ENCODE measurements at regions not wholly inside any gene's neighbourhood (a gene's known extent, or its start where the extent isn't known, plus 50 kb on each side); places are given as distances from the start of the nearest gene placed in this dataset.

DNA sequence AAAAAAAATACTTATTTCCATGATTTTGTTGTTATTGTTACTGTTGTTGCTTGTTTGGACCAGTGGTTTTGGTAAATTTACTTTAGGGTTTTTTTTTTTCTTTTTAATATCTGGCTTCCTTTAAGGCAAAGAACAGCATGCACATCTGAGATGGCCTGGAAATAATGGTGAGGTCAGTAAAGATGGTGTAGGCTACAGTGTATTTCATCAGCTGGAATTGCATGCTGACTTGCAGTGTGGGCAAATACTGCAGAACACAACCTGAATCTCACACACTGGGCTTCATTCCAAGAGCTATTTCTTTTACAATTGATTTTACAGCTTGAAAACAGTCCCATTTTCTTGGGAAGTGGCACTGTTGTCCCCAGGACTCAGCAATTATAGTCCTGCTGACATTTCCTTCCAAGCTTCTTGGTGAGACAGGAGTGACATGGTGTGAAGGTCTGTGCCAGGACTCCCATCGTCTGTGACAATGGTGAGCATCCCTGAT, 376.1 kb upstream of the SOX11 start:
- Histone ChIP-seq H3K4me3 (replicated peaks in 1 of 3; ENCODE audit: insufficient read depth in 1 of 3, low read depth in 2 of 3, low read length in 3 of 3) (no peak overlapping the region), H3K9me3 (ENCODE audit: low read length) (peaks cover 85% of the 10 kb centered on the region), H4K20me1 (ENCODE audit: insufficient read depth, low read length) (no peaks in the 10 kb centered on the region), H3K9ac (ENCODE audit: insufficient read depth, low read depth, low read length) (no peak overlapping the region), H3K36me3 (replicated peaks in 1 of 2; ENCODE audit: control insufficient read depth in 1 of 2, insufficient read depth in 2 of 2, low read length in 2 of 2) (no peaks in the 10 kb centered on the region), H3K4me2 (ENCODE audit: low read depth, low read length) (no peak overlapping the region), H2AFZ (ENCODE audit: low read length) (no peak overlapping the region), H3K27ac (ENCODE audit: extremely low read length, insufficient read depth, low read length) (no peak overlapping the region), H3K27me3 (ENCODE audit: control insufficient read depth in 1 of 2, insufficient read depth in 2 of 2, low read length in 2 of 2) (no peaks in the 10 kb centered on the region), H3K79me2 (ENCODE audit: insufficient read depth, low read length) (no peaks in the 10 kb centered on the region), H3K4me1 (ENCODE audit: insufficient read depth, low read length) (no peaks in the 10 kb centered on the region)
- ChIA-PET CTCF (ENCODE audit: low intra/inter-chr PET ratio, low total read pairs) (no interaction called here), POLR2A (no interaction called here)
- in situ Hi-C loops (cut with HindIII; ENCODE audit: extremely low pct_ligation_motif_present, low pct_unique_long_range_greater_than_20kb) (no loop called here), intact Hi-C loops (cut with micrococcal nuclease; ENCODE audit: unreplicated experiment) (no loop called here)
- 13% methylated on average over 1 of the region's 1 CpG for WGBS (ENCODE audit: low lambda C conversion rate)
- FAIRE-seq, result no peak
- no peak for ATAC-seq
- no peak for DNase-seq (ENCODE audit: low spot score)
- BruUV-seq (replicated peaks), result no TSS peak
- TF ChIP-seq, protein P1, sequence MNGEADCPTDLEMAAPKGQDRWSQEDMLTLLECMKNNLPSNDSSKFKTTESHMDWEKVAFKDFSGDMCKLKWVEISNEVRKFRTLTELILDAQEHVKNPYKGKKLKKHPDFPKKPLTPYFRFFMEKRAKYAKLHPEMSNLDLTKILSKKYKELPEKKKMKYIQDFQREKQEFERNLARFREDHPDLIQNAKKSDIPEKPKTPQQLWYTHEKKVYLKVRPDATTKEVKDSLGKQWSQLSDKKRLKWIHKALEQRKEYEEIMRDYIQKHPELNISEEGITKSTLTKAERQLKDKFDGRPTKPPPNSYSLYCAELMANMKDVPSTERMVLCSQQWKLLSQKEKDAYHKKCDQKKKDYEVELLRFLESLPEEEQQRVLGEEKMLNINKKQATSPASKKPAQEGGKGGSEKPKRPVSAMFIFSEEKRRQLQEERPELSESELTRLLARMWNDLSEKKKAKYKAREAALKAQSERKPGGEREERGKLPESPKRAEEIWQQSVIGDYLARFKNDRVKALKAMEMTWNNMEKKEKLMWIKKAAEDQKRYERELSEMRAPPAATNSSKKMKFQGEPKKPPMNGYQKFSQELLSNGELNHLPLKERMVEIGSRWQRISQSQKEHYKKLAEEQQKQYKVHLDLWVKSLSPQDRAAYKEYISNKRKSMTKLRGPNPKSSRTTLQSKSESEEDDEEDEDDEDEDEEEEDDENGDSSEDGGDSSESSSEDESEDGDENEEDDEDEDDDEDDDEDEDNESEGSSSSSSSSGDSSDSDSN (CRISPR knock-in tag; IDR thresholded peaks at IDR 0.05), result no peak
- TF ChIP-seq ARNTL (CRISPR knock-in tag; IDR thresholded peaks at IDR 0.05) (no peak), ZKSCAN5 (CRISPR knock-in tag; IDR thresholded peaks at IDR 0.05) (no peak), TCF7 (IDR thresholded peaks at IDR 0.05; ENCODE audit: low read depth) (no peak), CBX5 (CRISPR knock-in tag; IDR thresholded peaks at IDR 0.05; ENCODE audit: borderline replicate concordance) (no peak), SOX6 (IDR thresholded peaks at IDR 0.05) (no peak), SOX6 (CRISPR knock-in tag; IDR thresholded peaks at IDR 0.05) (no peak), ZSCAN22 (CRISPR knock-in tag; IDR thresholded peaks at IDR 0.05) (no peak), ZNF780A (CRISPR knock-in tag; IDR thresholded peaks at IDR 0.05) (no peak), NR2F2 (IDR thresholded peaks at IDR 0.05; ENCODE audit: borderline replicate concordance, low read depth) (no peak), SP1 (IDR thresholded peaks at IDR 0.05) (no peak), SP1 (CRISPR knock-in tag; IDR thresholded peaks at IDR 0.05) (no peak), RFX5 (IDR thresholded peaks at IDR 0.05; ENCODE audit: low read depth, low read length) (no peak)
- TF ChIP-seq, protein P2, sequence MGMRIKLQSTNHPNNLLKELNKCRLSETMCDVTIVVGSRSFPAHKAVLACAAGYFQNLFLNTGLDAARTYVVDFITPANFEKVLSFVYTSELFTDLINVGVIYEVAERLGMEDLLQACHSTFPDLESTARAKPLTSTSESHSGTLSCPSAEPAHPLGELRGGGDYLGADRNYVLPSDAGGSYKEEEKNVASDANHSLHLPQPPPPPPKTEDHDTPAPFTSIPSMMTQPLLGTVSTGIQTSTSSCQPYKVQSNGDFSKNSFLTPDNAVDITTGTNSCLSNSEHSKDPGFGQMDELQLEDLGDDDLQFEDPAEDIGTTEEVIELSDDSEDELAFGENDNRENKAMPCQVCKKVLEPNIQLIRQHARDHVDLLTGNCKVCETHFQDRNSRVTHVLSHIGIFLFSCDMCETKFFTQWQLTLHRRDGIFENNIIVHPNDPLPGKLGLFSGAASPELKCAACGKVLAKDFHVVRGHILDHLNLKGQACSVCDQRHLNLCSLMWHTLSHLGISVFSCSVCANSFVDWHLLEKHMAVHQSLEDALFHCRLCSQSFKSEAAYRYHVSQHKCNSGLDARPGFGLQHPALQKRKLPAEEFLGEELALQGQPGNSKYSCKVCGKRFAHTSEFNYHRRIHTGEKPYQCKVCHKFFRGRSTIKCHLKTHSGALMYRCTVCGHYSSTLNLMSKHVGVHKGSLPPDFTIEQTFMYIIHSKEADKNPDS (CRISPR knock-in tag; IDR thresholded peaks at IDR 0.05), result no peak
- TF ChIP-seq, protein P3, sequence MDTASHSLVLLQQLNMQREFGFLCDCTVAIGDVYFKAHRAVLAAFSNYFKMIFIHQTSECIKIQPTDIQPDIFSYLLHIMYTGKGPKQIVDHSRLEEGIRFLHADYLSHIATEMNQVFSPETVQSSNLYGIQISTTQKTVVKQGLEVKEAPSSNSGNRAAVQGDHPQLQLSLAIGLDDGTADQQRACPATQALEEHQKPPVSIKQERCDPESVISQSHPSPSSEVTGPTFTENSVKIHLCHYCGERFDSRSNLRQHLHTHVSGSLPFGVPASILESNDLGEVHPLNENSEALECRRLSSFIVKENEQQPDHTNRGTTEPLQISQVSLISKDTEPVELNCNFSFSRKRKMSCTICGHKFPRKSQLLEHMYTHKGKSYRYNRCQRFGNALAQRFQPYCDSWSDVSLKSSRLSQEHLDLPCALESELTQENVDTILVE (CRISPR knock-in tag; IDR thresholded peaks at IDR 0.05), result no peak
